OCI-M2 (cell line): ENCODE measurements at regions not wholly inside any gene's neighbourhood (a gene's known extent, or its start where the extent isn't known, plus 50 kb on each side); places are given as distances from the start of the nearest gene placed in this dataset.
A peak's percentile ranks its signal among the peaks of the same experiment; 100 is the strongest.
"Not testable (repeated sequence)": the region's sequence is repeated elsewhere in the genome, so short reads cannot be mapped to it uniquely, and the experiment has no call there.

Experiments used
- DNase-seq: peaks from one replicate; lab custom pipeline; 2025; ENCODE audit not compliant: unreplicated experiment; lab: John Stamatoyannopoulos, UW

- DNase-seq: no peak
Measured at GRCh38 chr9:102202126-102202525, 463.7 kb upstream of the GRIN3A start.

- no peak for DNase-seq
Measured at GRCh38 chr9:102185962-102186361, 447.5 kb upstream of the GRIN3A start.

GRCh38 chr9:102185371-102185770 lies 446.9 kb upstream of the GRIN3A start:
- DNase-seq: no peak

- no peak for DNase-seq
Measured at GRCh38 chr9:102178811-102179210, 440.4 kb upstream of the GRIN3A start.

- not testable (repeated sequence) for DNase-seq
Measured at GRCh38 chr9:102174202-102174601, 435.8 kb upstream of the GRIN3A start.

- DNase-seq: no peak
Measured at GRCh38 chr9:102164247-102164646, 425.8 kb upstream of the GRIN3A start.

- DNase-seq: not testable (repeated sequence)
Measured at GRCh38 chr9:102153081-102153480, 414.6 kb upstream of the GRIN3A start.

- no peak for DNase-seq
Measured at GRCh38 chr9:102135768-102136167, 397.3 kb upstream of the GRIN3A start.

- no peak for DNase-seq
Measured at GRCh38 chr9:102124465-102124864, 386.0 kb upstream of the GRIN3A start.

GRCh38 chr9:102114557-102114956 lies 376.1 kb upstream of the GRIN3A start:
- no peak for DNase-seq

GRCh38 chr9:102113191-102113590 lies 374.7 kb upstream of the GRIN3A start:
- no peak for DNase-seq

- DNase-seq: peak; percentile 71
Measured at GRCh38 chr9:102106439-102106838, 368.0 kb upstream of the GRIN3A start.

GRCh38 chr9:102101723-102102122 lies 363.3 kb upstream of the GRIN3A start:
- no peak for DNase-seq

GRCh38 chr9:102087141-102087540 lies 348.7 kb upstream of the GRIN3A start:
- no peak for DNase-seq

GRCh38 chr9:102085548-102085947 lies 347.1 kb upstream of the GRIN3A start:
- no peak for DNase-seq

- DNase-seq: no peak
Measured at GRCh38 chr9:102072059-102072764, 333.8 kb upstream of the GRIN3A start.

- DNase-seq: no peak
Measured at GRCh38 chr9:102069969-102070368, 331.5 kb upstream of the GRIN3A start.

GRCh38 chr9:102054811-102055210 lies 316.4 kb upstream of the GRIN3A start:
- no peak for DNase-seq

GRCh38 chr9:102049586-102050246 lies 311.3 kb upstream of the GRIN3A start:
- no peak for DNase-seq

- no peak for DNase-seq
Measured at GRCh38 chr9:102047549-102047948, 309.1 kb upstream of the GRIN3A start.

- DNase-seq: no peak
Measured at GRCh38 chr9:102044133-102044532, 305.7 kb upstream of the GRIN3A start.

- DNase-seq: no peak
Measured at GRCh38 chr9:102038006-102038405, 299.6 kb upstream of the GRIN3A start.

- no peak for DNase-seq
Measured at GRCh38 chr9:102035929-102036328, 297.5 kb upstream of the GRIN3A start.
